ENCODE measurements at regions not wholly inside any gene's neighbourhood (a gene's known extent, or its start where the extent isn't known, plus 50 kb on each side); places are given as distances from the start of the nearest gene placed in this dataset.

DNA sequence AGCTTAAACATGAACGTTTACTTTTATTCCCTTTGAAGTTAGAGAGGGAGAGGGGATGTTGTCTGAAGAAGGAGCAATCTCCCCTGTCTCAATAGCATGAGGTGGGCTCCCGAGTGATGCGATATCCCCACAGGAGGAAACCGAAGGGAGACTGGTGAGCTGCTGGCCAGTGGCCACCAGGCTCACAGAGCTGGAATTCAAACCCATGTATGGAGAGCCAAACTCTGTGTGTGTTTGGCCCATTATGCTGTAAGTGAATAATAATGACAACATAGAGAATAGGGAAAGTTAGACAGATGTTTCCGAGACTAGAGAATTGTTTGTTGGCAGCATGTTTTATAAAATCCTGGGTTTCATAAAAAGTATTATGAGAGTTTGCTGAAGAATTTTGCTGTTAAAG lies 66.1 kb upstream of the CLNK start:
- no peaks in the 10 kb centered on the region for H3K4me1 ChIP-seq (ENCODE audit: control insufficient read depth, insufficient read depth, low read length)
- TF ChIP-seq, protein P1, sequence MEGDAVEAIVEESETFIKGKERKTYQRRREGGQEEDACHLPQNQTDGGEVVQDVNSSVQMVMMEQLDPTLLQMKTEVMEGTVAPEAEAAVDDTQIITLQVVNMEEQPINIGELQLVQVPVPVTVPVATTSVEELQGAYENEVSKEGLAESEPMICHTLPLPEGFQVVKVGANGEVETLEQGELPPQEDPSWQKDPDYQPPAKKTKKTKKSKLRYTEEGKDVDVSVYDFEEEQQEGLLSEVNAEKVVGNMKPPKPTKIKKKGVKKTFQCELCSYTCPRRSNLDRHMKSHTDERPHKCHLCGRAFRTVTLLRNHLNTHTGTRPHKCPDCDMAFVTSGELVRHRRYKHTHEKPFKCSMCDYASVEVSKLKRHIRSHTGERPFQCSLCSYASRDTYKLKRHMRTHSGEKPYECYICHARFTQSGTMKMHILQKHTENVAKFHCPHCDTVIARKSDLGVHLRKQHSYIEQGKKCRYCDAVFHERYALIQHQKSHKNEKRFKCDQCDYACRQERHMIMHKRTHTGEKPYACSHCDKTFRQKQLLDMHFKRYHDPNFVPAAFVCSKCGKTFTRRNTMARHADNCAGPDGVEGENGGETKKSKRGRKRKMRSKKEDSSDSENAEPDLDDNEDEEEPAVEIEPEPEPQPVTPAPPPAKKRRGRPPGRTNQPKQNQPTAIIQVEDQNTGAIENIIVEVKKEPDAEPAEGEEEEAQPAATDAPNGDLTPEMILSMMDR (conservative IDR thresholded peaks at IDR 0.05), result no peak
- Mint-ChIP-seq H3K9me3 (no peaks in the 10 kb centered on the region), H3K27ac (no peak overlapping the region), H3K4me3 (no peak overlapping the region), H3K4me1 (peaks cover 4% of the 10 kb centered on the region), H3K36me3 (ENCODE audit: low read depth) (no peaks in the 10 kb centered on the region), H3K27me3 (ENCODE audit: insufficient read depth) (no peaks in the 10 kb centered on the region)
- H3K27ac ChIP-seq (ENCODE audit: low read depth, low read length), result no peak overlapping the region
- no peaks in the 10 kb centered on the region for H3K27me3 ChIP-seq (ENCODE audit: control insufficient read depth, insufficient read depth, low read length, poor library complexity, severe bottlenecking)
- no peaks in the 10 kb centered on the region for H3K36me3 ChIP-seq (ENCODE audit: control insufficient read depth, insufficient read depth, low read length)
- no peak overlapping the region for H3K4me3 ChIP-seq (ENCODE audit: low read length)
- no peak overlapping the region for H3K9ac ChIP-seq (ENCODE audit: extremely low read depth, low read length, poor library complexity, severe bottlenecking)
- DNase-seq, result no peak
- 81 to 88% methylated on average over 4 to 5 of the region's 5 CpGs for WGBS, 2 experiments (ENCODE audit: insufficient coverage in 1 of 2, insufficient read length in 1 of 2)
- H3K9me3 ChIP-seq (ENCODE audit: control insufficient read depth, low read length), result no peaks in the 10 kb centered on the region

DNA sequence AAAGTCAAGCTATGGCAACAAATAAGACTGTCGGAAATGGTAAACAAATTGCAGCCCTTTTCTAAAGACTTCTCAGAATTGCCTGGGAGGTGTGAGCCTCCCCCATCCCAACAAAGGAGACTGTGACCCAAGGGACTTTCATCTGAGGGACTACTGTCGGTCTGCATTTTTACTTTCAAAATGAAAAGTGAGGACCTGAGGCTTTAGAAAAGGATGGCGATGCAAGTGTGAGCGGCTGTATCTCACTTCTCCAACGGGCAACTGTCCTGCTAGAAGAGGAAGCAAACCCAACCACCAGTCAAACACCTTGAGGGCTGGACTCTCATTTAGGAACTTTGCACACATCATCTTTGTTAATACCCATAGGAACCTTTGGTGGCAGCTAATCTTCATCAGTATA lies 62.6 kb upstream of the CLNK start:
- no peaks in the 10 kb centered on the region for H3K36me3 ChIP-seq (ENCODE audit: control insufficient read depth, insufficient read depth, low read length)
- no peak overlapping the region for H3K9ac ChIP-seq (ENCODE audit: extremely low read depth, low read length, poor library complexity, severe bottlenecking)
- 86 to 92% methylated on average over 1 to 5 of the region's 5 CpGs for WGBS, 2 experiments (ENCODE audit: insufficient coverage in 1 of 2, insufficient read length in 1 of 2)
- H3K9me3 Mint-ChIP-seq, result no peaks in the 10 kb centered on the region
- no peak overlapping the region for H3K4me3 ChIP-seq (ENCODE audit: low read length)
- TF ChIP-seq, protein P1 (conservative IDR thresholded peaks at IDR 0.05), result no peak
- H3K4me3 Mint-ChIP-seq, result no peak overlapping the region
- H3K27me3 Mint-ChIP-seq (ENCODE audit: insufficient read depth), result no peaks in the 10 kb centered on the region
- no peak overlapping the region for H3K27ac ChIP-seq (ENCODE audit: low read depth, low read length)
- H3K9me3 ChIP-seq (ENCODE audit: control insufficient read depth, low read length), result no peaks in the 10 kb centered on the region
- no peaks in the 10 kb centered on the region for H3K36me3 Mint-ChIP-seq (ENCODE audit: low read depth)
- H3K27me3 ChIP-seq (ENCODE audit: control insufficient read depth, insufficient read depth, low read length, poor library complexity, severe bottlenecking), result no peaks in the 10 kb centered on the region
- no peak for DNase-seq
- H3K27ac Mint-ChIP-seq, result no peak overlapping the region
- no peaks in the 10 kb centered on the region for H3K4me1 ChIP-seq (ENCODE audit: control insufficient read depth, insufficient read depth, low read length)
- H3K4me1 Mint-ChIP-seq, result peaks cover 2% of the 10 kb centered on the region

DNA sequence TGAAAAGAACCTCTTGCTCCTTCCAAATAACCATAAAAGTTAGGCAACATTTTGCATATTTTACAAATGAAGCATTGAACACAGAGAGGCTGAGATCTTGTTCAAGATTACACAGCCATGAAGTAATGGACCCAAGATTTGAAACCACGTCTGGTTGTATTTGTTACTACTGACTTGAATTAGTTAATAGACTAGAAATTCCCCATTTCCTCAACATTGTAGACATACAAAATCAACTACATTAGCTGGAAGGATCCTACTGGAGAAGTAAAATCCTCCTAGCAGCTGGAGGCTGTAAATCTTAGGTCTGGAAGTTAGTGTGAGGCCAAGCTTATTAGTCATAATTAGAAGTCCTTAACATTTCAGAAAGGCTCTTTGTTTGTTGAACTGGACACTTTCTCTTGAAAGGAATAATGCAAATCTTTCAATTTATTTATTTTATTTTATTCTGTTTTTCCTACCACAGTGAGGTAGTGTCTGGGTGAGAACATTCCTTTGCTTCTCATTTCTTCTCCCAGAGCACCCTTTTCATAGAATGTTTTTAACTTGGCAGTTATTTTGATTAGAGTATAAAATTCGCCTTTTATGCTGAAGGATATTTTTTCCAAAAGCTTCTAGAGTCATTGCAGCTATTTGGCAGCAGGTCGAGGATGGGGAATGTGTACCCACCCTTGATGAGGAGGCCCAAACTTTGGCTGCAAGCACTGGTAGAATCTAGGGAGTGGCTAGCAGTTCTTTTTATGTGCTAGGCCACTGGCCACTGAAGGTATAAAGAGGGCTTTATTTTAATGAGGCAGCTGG lies 62.0 kb upstream of the CLNK start:
- H3K4me1 Mint-ChIP-seq, result peaks cover 2% of the 10 kb centered on the region
- no peaks in the 10 kb centered on the region for H3K9me3 Mint-ChIP-seq
- no peaks in the 10 kb centered on the region for H3K36me3 ChIP-seq (ENCODE audit: control insufficient read depth, insufficient read depth, low read length)
- H3K9ac ChIP-seq (ENCODE audit: extremely low read depth, low read length, poor library complexity, severe bottlenecking), result no peak overlapping the region
- H3K4me3 Mint-ChIP-seq, result no peak overlapping the region
- 87% methylated on average over 2 to 3 of the region's 3 CpGs for WGBS, 2 experiments (ENCODE audit: insufficient coverage in 1 of 2, insufficient read length in 1 of 2)
- H3K4me3 ChIP-seq (ENCODE audit: low read length), result no peak overlapping the region
- H3K27ac ChIP-seq (ENCODE audit: low read depth, low read length), result no peak overlapping the region
- no peak overlapping the region for H3K27ac Mint-ChIP-seq
- no peaks in the 10 kb centered on the region for H3K36me3 Mint-ChIP-seq (ENCODE audit: low read depth)
- TF ChIP-seq, protein P1 (conservative IDR thresholded peaks at IDR 0.05), result no peak
- no peak for DNase-seq
- no peaks in the 10 kb centered on the region for H3K4me1 ChIP-seq (ENCODE audit: control insufficient read depth, insufficient read depth, low read length)
- no peaks in the 10 kb centered on the region for H3K27me3 ChIP-seq (ENCODE audit: control insufficient read depth, insufficient read depth, low read length, poor library complexity, severe bottlenecking)
- H3K27me3 Mint-ChIP-seq (ENCODE audit: insufficient read depth), result no peaks in the 10 kb centered on the region
- H3K9me3 ChIP-seq (ENCODE audit: control insufficient read depth, low read length), result no peaks in the 10 kb centered on the region
